SU-DHL-6 (cell line): ENCODE measurements at regions not wholly inside any gene's neighbourhood (a gene's known extent, or its start where the extent isn't known, plus 50 kb on each side); places are given as distances from the start of the nearest gene placed in this dataset.

Experiments used
- H2AFZ ChIP-seq: fragments of 200-600 bp; sonication (generic); 2 replicates; pipeline ENCODE4 v1.6.1; 2014; ENCODE audit warnings: low read depth, mild to moderate bottlenecking, moderate library complexity, mixed read lengths, antibody characterized with exemption, low read length; ENCODE audit not compliant: severe bottlenecking
- H3F3A ChIP-seq: fragments of 200-600 bp; shearing (Covaris generic); 2 replicates; pipeline ENCODE4 v1.6.0; 2016; ENCODE audit warnings: antibody characterized with exemption, mild to moderate bottlenecking; ENCODE audit not compliant: insufficient read depth
- H3K27ac ChIP-seq: fragments of 200-600 bp; sonication (generic); 2 replicates; pipeline ENCODE4 v1.5.1; 2016; ENCODE audit warnings: low read depth, mild to moderate bottlenecking, low read length, moderate library complexity, mixed read lengths
- H3K27me3 ChIP-seq: fragments of 200-600 bp; sonication (generic), shearing (Covaris generic); 2 replicates; pipeline ENCODE4 v1.6.0; 2014; ENCODE audit warnings: mild to moderate bottlenecking, low read length
- H3K36me3 ChIP-seq: fragments of 200-600 bp; sonication (generic); 2 replicates; pipeline ENCODE4 v1.6.1; 2014; ENCODE audit warnings: mild to moderate bottlenecking, low read length, mixed read lengths
- H3K4me2 ChIP-seq: fragments of 300-600, 200-600 bp; shearing (Covaris generic), sonication (generic); 2 replicates; pipeline ENCODE4 v1.6.0; 2014; ENCODE audit warnings: low read length, low read depth, mild to moderate bottlenecking; ENCODE audit not compliant: poor library complexity, severe bottlenecking
- H3K4me3 ChIP-seq: fragments of 200-600 bp; sonication (generic); 2 replicates; pipeline ENCODE4 v1.5.1; 2014; ENCODE audit warnings: antibody characterized with exemption, low read length, mild to moderate bottlenecking, mixed read lengths; ENCODE audit not compliant: insufficient read depth, poor library complexity, severe bottlenecking
- H3K79me2 ChIP-seq: fragments of 200-600 bp; sonication (generic); 2 replicates; pipeline ENCODE4 v1.6.1; 2014; ENCODE audit warnings: mild to moderate bottlenecking, low read length, moderate library complexity; ENCODE audit not compliant: insufficient read depth
- H3K9ac ChIP-seq: fragments of 200-600 bp; sonication (generic); 2 replicates; pipeline ENCODE4 v1.7.0; 2014; ENCODE audit warnings: mild to moderate bottlenecking, low read length
- H3K9me2 ChIP-seq: fragments of 200-600 bp; sonication (generic); replicated peaks from 2 replicates; pipeline ENCODE4 v1.6.1; 2014; ENCODE audit warnings: low read length; ENCODE audit not compliant: insufficient read depth
- H3K9me3 ChIP-seq: fragments of 200-600 bp; sonication (generic); 2 replicates; pipeline ENCODE4 v1.6.1; 2014; ENCODE audit warnings: low read length, mixed read lengths; ENCODE audit not compliant: insufficient read depth
- H4K20me1 ChIP-seq: fragments of 200-600 bp; sonication (generic); 2 replicates; pipeline ENCODE4 v1.6.1; 2014; ENCODE audit warnings: low read depth, mild to moderate bottlenecking, antibody characterized with exemption, low read length, moderate library complexity, mixed read lengths
- EZH2phosphoT487 ChIP-seq: fragments of 200-600 bp; sonication (generic), shearing (Covaris generic); conservative IDR thresholded peaks from 2 replicates; pipeline ENCODE4 v1.6.1; 2018; ENCODE audit warnings: mild to moderate bottlenecking, antibody characterized with exemption, low read length, moderate library complexity, mixed read lengths
- TF ChIP-seq, protein P1 (sequence below): fragments of 200-600 bp; sonication (generic); IDR thresholded peaks from one replicate; pipeline ENCODE4 v1.5.1; 2017; ENCODE audit warnings: antibody characterized with exemption, mild to moderate bottlenecking, low read length, moderate library complexity; ENCODE audit not compliant: insufficient read depth, poor library complexity, severe bottlenecking

DNA sequence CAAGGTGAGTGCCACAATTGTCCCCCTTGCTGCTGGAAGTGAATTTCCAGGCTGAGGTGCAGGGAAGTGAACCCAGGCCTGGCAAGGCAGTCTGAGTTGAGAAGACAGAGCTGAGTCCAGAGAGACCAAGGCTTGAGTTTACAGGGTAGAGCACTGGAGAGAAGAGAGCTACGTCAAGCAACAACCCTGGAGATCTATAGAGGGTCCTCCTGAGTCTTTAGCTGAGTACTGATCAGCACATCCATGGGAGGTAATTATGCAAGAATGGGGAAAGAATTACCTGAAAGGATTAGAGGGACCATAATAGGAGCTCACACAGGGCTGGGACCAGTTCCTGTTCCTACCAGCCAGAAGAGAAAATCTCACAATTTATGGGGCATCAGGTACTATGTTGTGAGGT, 190.7 kb downstream of the NEDD1 start:
- TF ChIP-seq, protein P1, sequence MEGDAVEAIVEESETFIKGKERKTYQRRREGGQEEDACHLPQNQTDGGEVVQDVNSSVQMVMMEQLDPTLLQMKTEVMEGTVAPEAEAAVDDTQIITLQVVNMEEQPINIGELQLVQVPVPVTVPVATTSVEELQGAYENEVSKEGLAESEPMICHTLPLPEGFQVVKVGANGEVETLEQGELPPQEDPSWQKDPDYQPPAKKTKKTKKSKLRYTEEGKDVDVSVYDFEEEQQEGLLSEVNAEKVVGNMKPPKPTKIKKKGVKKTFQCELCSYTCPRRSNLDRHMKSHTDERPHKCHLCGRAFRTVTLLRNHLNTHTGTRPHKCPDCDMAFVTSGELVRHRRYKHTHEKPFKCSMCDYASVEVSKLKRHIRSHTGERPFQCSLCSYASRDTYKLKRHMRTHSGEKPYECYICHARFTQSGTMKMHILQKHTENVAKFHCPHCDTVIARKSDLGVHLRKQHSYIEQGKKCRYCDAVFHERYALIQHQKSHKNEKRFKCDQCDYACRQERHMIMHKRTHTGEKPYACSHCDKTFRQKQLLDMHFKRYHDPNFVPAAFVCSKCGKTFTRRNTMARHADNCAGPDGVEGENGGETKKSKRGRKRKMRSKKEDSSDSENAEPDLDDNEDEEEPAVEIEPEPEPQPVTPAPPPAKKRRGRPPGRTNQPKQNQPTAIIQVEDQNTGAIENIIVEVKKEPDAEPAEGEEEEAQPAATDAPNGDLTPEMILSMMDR, result no peak
- no peak for TF ChIP-seq EZH2phosphoT487
- Histone ChIP-seq H3K27ac (no peak overlapping the region), H4K20me1 (no peaks in the 10 kb centered on the region), H3K79me2 (no peaks in the 10 kb centered on the region), H3K4me2 (no peak overlapping the region), H2AFZ (no peak overlapping the region), H3F3A (no peaks in the 10 kb centered on the region), H3K4me3 (no peak overlapping the region), H3K27me3 (no peaks in the 10 kb centered on the region), H3K9ac (no peak overlapping the region), H3K9me2 (no peaks in the 10 kb centered on the region), H3K36me3 (no peaks in the 10 kb centered on the region), H3K9me3 (no peaks in the 10 kb centered on the region)

GRCh38 chr12:97109441-97109840, 202.4 kb downstream of the NEDD1 start:
- no peaks in the 10 kb centered on the region for H3F3A ChIP-seq
- no peaks in the 10 kb centered on the region for H3K9me2 ChIP-seq
- H3K36me3 ChIP-seq, result no peaks in the 10 kb centered on the region
- no peaks in the 10 kb centered on the region for H3K79me2 ChIP-seq
- H3K27ac ChIP-seq, result no peak overlapping the region
- H4K20me1 ChIP-seq, result no peaks in the 10 kb centered on the region
- no peak overlapping the region for H2AFZ ChIP-seq
- H3K4me3 ChIP-seq, result no peak overlapping the region
- TF ChIP-seq EZH2phosphoT487, result no peak
- TF ChIP-seq, protein P1, result no peak
- no peaks in the 10 kb centered on the region for H3K9me3 ChIP-seq
- H3K27me3 ChIP-seq, result no peaks in the 10 kb centered on the region
- no peak overlapping the region for H3K4me2 ChIP-seq
- no peak overlapping the region for H3K9ac ChIP-seq

- H3K9me3 ChIP-seq, result no peaks in the 10 kb centered on the region
- H3K9ac ChIP-seq, result no peak overlapping the region
- H3K4me3 ChIP-seq, result no peak overlapping the region
- H2AFZ ChIP-seq, result no peak overlapping the region
- no peaks in the 10 kb centered on the region for H3K36me3 ChIP-seq
- H4K20me1 ChIP-seq, result no peaks in the 10 kb centered on the region
- no peaks in the 10 kb centered on the region for H3K79me2 ChIP-seq
- H3F3A ChIP-seq, result no peaks in the 10 kb centered on the region
- H3K27me3 ChIP-seq, result no peaks in the 10 kb centered on the region
- H3K9me2 ChIP-seq, result no peaks in the 10 kb centered on the region
- H3K4me2 ChIP-seq, result no peak overlapping the region
- TF ChIP-seq, protein P1, result no peak
- no peak for TF ChIP-seq EZH2phosphoT487
- no peak overlapping the region for H3K27ac ChIP-seq
Observed at GRCh38 chr12:97112136-97112535, 205.1 kb downstream of the NEDD1 start.
